DMS153 (cell line): ENCODE measurements at regions not wholly inside any gene's neighbourhood (a gene's known extent, or its start where the extent isn't known, plus 50 kb on each side); places are given as distances from the start of the nearest gene placed in this dataset.
"Not testable (repeated sequence)": the region's sequence is repeated elsewhere in the genome, so short reads cannot be mapped to it uniquely, and the experiment has no call there.

Source experiments
- DNase-seq: peaks from one replicate; lab custom pipeline; 2025; lab: John Stamatoyannopoulos, UW

DNA sequence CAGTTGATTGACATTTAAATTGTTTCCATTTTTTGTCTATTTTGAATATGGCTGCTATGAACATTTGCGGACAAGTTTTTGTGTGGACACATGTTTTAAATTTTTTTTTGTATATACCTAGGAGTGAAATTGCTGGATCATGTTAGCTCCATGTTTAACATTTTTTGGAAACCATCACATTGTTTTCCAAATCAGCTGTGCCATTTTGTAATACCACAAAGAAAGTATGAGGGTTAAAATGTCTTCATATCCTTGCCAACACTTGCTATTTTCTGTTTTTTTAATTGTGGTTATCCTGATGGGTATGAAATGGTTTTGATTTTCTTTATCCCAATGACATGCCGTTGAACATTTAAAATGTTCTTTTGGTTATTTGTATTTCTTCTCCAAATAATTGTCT, 52.1 kb downstream of the CARTPT start:
- DNase-seq = no peak

DNA sequence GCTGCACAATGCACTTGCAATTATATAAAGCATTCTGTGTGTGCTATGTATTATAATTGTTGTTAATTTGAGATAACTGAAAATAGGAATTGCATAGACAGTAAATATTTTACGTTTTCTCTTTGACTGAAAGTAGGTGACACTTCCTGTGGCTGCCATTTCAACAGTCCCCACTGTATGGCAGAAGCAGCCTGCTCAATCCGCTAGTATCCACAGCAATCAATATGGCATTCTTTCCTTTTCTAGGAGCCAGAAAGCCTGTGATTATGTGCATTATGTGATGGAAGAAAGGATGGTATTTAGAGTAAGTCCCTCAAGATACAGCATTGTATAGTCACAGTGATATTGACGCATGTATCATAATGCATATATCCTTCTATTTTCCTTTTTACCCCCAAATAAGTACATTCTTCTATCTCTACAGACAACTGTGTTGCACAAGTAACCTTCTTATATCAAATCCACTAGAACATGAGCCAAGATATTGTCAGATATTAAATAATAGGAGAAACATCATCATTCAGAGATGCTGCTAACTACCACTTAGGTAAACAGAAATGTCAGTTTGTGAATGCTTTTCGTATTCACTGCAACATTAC, 59.7 kb downstream of the CARTPT start:
- DNase-seq = peak; percentile 30

DNA sequence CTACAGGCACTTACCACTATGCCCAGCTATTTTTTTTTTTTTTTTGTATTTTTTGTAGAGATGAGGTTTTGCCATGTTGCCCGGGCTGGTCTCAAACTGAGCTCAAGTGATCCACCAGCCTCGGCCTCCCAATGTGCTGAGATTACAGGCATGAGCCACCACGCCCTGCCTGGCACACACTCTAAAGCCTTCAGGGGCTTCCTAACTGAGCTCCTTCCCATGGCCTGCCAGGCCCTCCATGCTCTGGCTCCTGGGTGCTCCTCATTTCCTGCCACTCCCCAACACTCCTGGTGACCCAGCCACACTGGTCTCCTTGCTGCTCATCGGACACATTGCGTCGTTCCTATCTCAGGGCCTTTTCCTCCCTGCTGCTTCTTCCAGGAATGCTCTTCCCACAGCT, 61.5 kb downstream of the CARTPT start:
- no peak for DNase-seq

DNA sequence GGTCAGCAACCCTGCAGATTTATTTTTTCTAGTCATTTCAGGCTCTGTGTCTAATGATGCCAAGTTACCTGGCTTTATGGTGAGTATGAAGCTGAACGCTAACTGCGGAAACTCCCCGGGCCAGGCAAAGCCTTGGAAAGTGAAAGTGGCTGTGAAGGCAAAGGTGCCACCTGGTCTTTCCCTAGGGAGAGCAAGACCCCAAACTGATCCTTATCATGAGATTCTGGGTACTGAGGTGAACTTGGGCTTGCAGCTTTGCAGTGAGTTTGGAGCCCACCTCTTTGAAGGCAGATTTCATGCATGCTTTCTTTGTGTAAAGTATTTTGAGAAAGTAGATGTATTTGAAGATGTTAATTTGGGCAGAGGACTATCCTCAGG, 63.3 kb downstream of the CARTPT start:
- DNase-seq = no peak

DNA sequence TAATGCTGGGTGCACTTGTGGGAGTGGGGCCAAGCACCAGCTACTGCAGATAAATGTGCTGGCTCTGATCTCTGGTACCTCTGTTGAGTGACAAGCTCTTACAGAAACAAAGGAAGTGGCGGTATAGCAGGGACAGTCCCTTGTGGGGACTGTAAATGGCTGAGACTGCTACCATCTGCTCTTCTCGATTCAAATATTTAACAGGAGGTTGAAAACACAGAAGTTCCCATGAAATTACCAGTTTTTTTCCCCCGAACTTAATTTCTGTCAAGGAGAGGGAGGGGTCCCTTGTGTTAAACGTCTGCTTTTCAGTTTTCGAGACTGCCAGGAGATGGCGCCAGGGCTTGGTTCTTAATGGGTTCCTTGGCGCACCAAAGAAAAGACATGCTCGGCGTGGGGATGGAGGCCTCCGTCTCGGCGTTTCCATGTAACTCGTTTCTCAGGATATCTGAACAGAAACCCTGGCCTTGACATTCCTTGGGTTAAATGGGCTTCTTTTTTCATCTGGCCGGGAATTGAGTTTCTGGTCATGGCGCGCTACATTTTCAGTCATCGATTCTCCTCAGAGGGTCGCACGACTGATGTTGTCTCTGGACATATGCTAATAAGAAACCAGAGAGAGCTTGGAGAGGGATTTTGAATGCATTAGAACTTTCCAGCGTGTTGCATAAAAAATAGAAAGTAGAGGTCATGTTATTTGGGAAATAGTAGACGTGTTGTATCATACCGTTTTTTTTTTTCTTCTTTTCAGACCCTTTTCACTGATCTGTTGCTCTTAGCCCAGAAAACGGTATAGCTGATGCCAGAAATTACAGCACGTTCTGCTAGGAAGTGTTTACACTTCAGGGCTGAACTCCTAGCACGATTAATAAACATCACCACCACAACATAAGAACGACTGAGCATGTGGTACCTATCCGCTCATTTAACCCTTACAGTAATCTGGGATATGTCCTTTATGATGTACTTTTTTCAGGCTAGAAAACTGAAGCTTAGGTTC, 64.0 kb downstream of the CARTPT start:
- peak; percentile 32 for DNase-seq

DNA sequence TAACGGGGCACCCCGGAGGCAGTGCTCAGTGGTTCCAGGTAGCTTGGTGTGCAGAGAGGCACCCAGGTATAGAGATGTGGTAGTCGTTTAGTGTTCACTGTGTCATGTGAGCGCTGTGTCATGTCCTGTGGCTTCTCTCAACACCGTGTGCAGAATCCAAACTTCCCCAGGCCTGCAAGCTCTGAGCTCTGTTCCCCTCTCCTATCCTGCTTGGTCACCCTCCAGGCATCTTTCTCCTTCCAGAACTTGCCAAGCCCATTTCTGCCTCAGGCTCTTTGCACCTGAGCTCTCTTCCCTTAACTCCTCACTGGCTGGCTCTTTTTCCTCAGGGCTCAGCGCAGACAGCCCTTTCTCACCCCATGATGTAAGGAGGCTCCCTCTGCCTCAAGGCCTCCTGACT, 64.8 kb downstream of the CARTPT start:
- DNase-seq = no peak

DNA sequence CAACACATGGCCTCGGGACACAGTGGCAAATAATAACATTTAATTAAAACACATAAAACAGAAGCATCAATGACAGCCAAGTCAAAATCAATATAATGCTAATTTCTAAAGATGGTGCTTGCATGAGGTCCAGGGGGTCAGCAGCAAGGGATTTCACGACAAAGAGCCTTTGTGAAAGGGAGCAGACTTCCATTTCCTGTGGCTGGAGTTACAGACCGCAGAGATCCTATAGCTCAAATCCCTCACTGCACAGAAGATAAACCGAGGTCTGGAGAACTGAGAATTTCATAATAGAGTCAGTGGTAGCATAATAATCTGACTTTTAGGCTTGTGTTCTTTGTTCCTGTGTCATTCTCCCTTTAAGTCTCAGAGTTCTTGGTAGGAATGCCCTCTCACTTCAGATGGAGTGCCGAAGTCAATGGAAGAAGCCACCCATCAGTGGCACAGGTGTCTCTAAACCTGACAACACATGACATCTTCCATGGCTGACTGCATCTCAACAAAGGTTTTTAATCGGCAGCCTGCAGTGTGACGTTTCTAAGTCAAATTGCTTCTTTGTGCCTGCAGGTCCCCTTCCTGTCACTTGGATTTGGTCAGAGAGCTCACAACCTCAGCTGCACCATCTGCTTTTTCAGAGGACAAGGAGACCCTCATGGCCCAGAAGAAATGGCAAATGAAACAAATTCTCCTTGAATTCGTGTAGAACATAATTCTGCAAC, 67.4 kb downstream of the CARTPT start:
- no peak for DNase-seq

DNA sequence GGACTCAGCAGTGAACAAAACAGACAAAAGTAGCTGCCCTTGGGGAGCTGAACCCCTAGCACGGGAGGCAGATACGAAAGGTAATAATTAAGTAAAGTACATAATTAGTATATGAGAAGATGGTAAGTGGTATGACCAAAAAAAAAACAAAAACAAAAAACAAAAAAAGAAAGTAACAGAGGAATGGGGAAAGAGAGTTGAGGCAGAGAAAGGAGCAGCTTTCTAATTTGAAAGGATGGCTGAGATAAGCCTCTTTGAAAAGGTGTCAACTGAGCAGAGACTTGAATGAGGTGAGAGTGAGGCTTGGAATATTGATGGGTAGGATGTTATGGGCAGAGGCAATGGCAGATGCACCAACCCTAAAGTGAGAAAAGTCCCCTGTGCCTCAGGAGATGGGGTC, 69.7 kb downstream of the CARTPT start:
- no peak for DNase-seq

DNA sequence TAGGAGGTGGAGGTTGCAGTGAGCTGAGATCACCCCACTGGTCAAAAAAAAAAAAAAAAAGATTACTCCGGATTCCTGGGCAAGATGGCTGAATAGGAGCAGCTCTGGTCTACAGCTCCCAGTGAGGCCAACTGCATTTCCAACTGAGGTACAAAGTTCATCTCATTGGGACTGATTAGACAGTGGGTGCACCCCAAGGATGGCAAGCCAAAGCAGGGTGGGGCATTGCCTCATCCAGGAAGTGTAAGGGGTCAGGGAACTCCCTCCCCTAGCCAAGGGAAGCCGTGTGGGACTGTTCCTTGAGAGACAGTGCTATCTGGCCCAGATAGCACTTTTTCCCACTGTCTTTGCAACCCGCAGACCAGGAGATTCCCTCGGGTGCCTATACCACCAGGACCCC, 70.7 kb downstream of the CARTPT start:
- no peak for DNase-seq

DNA sequence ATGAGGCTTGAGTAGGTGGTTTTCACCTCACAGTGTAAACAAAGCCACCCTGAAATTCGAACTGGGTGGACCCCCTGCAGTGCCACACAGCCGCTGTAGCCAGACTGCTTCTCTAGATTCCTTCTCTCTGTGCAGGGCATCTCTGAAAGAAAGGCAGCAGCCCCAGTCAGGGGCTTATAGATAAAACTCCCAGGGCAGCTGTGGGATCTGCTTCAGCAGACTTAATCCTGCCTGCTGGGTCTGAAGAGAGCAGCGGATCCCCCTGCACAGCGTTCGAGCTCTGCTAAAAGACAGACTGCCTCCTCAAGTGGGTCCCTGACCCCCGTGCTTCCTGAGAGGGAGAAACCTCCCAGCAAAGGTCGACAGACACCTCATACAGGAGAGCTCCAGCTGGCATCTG, 71.4 kb downstream of the CARTPT start:
- DNase-seq = no peak

DNA sequence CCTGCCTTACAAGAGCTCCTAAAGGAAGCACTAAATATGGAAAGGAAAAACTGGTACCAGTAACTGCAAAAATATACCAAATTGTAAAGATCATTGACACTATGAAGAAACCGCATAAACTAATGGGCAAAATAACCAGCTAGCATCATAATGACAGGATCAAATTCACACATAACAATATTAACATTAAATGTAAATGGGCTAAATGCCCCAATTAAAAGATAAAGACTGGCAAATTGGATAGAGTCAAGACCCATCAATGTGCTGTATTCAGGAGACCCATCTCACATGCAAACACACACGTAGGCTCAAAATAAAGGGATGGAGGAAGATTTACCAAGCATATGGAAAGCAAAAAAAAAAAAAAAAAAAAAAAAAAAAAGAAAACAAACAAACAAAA, 73.0 kb downstream of the CARTPT start:
- DNase-seq = not testable (repeated sequence)

DNA sequence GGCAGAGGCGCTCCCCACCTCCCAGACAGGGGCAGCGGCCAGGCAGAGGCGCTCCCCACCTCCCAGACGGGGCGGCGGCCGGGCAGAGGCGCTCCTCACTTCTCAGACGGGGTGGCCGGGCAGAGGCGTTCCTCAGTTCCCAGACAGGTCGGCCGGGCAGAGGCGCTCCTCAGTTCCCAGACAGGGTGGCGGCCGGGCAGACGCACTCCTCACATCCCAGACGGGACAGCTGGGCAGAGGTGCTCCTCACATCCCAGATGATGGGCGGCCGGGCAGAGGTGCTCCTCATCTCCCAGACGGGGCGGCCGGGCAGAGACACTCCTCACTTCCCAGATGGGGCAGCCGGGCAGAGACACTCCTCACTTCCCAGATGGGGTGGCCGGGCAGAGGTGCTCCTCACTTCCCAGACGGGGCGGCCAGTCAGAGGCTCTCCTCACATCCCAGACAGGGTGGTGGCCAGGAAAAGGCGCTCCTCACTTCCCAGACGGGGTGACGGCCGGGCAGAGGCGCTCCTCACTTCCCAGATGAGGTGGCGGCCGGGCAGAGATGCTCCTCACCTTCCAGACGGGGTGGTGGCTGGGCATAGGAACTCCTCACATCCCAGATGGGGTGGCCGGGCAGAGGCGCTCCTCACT, 75.1 kb downstream of the CARTPT start:
- DNase-seq = no peak

DNA sequence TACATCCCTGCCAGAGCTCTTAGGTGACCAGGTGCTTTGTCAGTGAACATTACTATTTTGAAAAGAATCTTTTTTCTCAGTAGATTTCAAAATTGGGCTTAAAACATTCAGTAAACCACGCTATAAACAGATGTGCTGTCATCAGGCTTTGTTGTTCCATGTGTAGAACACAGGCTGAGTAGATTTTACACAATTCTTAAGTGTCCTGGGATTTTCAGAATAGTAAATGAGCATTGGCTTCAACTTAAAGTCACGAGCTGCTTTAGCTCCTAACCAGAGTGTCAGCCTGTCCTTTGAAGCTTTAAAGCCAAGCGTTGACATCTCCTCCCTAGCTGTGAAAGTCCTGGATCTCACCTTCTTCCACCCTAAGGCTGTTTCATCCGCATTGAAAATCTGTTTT, 83.6 kb downstream of the CARTPT start:
- no peak for DNase-seq

DNA sequence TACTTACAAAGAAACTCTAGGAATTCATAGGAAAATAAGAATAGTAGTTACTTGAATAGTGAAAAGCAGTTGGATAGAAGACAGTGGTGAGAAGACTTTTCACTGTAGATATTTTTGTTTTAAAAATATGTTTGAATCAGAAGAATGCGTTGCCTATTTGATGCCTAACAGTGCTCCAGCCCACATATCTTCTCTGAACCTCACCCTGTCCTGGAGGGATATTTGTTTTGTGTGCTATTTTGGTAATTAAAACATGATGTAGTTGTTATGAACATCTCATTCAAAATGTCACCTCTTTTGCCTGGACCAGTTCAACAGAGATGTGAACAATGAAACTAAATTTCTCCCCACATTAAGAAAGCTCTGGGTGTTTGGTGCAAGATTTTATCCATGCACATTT, 87.6 kb downstream of the CARTPT start:
- no peak for DNase-seq

DNA sequence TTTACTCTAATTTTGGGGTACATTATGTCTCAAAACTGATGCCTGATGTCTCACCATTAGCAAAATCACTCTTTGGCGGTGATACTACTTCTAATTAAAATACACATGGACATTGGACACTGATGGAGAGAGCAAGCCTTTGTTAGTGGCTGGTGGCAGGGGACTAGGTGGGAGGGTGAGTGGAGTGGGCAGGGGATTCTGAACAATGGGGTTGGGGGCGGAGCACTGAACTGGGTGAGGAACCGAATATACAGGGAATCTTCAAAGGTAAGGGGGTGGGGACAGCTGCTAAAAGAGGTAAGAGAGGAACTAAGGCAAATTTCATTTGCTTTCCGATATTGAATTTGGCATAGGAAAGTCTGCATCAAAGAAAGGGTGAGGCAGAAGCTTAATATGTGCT, 88.8 kb downstream of the CARTPT start:
- DNase-seq = no peak

DNA sequence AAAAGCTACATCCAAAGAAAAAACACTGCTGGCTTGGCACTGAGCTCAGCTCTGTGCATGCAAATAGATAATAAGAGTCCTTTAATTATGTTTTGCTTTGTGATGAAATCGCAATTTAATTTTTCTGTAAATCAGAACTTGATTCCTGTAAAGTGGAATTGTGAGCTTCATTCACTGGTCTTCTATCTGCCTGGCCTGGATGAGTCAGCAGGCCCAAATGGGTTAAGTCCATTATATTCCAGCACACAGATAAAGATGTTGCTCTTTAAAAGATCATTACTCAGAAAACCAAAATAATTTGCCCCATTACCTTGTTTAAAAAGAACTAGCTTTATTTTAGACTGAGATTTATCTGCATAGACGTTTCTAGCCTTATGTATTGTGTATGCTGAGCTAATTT, 90.4 kb downstream of the CARTPT start:
- no peak for DNase-seq

DNA sequence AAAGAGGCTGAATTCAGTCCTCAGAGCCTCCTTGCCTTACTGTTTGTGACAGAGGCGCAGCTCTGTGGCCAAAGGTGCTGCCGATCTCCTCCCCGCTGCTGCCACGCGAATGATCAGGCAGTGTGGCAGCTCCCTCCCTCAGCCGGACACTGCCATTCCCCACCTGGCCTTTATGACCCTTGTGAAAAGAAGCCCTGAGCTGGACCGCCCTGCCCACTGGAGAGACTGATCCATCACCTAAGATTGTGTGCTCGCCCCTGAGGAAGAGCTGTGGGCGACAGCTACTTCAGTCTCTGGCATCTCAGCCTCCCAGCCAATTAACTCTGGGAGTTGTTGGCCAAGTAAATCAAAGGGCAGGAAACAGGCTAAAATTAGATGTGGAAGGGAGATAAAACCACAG, 90.9 kb downstream of the CARTPT start:
- DNase-seq = no peak

DNA sequence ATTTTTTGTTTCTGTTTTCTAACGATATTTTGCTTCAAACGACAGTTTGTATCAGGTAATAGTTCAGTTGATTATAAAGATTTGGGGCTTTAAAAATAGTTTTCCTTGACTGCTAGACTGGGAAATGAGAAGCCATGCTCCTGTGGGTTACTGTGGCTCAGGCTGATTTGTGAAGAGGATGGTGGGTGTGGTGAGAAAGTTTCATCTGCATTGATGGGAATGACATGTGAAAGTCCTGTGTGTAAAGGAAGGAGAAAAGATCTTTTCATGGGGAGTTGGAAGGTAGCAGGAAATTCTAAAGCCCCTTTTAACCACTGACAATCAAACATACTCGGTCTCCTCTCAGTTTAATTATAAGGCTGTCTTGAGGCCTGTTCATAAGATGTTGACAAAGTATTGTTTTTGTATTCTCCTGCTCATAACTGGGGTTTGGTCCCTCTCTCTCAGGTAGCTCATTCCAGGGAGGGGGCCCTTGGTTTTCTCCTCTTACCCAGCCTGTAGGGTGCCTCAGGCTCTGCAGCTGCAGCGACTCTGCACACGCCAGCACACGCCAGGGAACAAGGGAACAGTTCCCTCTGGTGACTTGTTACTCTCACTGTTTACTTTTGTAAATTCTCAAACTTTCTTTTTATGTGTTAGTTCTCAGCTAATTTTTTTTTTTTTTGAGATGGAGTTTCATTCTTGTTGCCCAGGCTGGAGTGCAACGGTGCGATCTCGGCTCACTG, 91.6 kb downstream of the CARTPT start:
- no peak for DNase-seq

DNA sequence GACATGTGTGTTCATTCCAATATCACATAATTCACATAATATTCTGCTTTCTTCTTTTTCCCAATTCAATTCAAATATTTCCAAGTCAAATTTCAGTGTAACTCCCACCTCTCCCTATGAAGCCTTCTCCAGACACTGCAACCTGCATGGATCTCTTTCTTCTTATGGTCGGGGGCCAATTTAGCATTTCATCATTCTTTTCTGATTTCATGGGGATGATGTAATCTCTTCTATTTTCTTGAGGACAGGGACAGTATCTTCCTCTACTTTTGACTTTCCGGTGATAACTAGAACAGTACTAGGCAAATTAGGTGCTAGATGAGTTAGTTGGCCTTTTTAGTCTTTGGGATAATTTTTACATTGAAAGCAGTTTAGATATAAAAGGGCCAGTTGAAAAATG, 92.7 kb downstream of the CARTPT start:
- no peak for DNase-seq

DNA sequence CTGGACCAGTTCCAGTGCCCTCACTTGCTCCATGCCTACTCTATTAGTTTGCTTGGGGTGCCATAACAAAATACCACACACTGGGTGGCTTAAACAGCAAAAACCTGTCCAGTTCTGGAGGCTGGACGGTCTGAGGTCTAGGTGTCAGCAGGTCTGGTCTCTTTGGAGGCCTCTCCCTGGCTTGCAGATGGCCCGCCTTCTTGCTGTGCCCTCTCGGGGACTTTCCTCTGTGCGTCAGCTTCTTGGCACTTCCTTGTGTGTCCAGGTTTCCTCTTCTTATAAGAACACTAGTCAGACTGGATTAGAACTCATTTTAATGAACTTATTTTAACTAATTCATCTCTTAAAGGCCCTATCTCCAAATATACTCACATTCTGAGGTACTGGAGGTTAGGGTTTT, 97.2 kb downstream of the CARTPT start:
- DNase-seq = no peak

DNA sequence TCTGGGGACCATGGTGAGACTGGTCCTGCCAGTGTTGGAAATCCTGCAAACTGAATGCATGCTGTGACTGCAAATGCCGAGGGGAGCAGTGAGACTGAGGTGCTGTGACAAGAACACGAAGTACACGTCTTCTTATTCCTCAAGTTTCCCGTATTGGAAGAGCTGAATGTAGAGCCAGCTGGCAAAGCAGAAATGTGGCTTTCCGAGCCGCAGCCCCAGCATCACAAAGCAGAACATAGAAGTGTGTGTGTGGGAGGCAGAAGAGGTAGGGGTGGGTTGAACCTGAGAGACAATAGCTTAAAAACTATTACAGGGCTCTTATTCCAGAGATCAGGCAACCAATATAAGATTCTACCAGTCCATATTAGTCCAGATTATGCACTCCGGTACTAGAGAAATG, 98.8 kb downstream of the CARTPT start:
- DNase-seq = no peak

DNA sequence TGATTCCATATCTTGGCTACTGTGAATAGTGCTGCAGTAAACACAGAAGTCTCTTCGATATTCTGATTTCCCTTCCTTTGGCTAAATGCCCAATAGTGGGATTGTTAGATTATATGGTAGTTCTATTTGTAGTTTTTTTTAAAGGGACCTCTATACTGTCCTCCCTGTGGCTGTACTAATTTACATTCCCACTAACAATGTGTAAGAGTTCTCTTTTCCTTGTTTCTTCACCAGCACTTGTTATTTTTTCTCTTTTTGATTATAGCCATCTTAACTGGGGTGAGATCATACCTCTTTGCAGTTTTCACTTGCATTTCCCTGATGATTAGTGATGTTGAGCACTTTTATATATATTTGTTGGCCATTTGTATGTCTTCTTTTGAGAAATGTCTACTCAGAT, 102.0 kb downstream of the CARTPT start:
- DNase-seq = no peak
